OCI-LY3 (cell line): ENCODE measurements at regions not wholly inside any gene's neighbourhood (a gene's known extent, or its start where the extent isn't known, plus 50 kb on each side); places are given as distances from the start of the nearest gene placed in this dataset.

Experiments used
- CTCF ChIP-seq: fragments of 200-600, 300-600 bp; sonication (generic); IDR thresholded peaks from 2 replicates; pipeline ENCODE4 v1.5.1; 2014; ENCODE audit warnings: antibody characterized with exemption, low read length, low read depth
- EZH2phosphoT487 ChIP-seq: fragments of 200-600 bp; shearing (Covaris generic); IDR thresholded peaks from 2 replicates; pipeline ENCODE4 v1.6.1; 2018; ENCODE audit warnings: antibody characterized with exemption, mixed run types, low read depth

- TF ChIP-seq CTCF (no peak), EZH2phosphoT487 (no peak)
These were observed 400.7 kb downstream of the NUAK1 start for GRCh38 chr12:105738051-105738450.
